Epithelial cell of proximal tubule (primary cell): ENCODE measurements at regions not wholly inside any gene's neighbourhood (a gene's known extent, or its start where the extent isn't known, plus 50 kb on each side); places are given as distances from the start of the nearest gene placed in this dataset.

Source experiments
- DNase-seq: peaks from one replicate; pipeline ENCODE4 v3.0.0-alpha.2; 2011; ENCODE audit warnings: low read depth
- H3K4me3 ChIP-seq: 2 replicates; pipeline ENCODE4 v1.5.1; 2011; ENCODE audit warnings: low read depth, mild to moderate bottlenecking, low read length
- CTCF ChIP-seq: conservative IDR thresholded peaks from 2 replicates; pipeline ENCODE4 v1.5.1; 2012; ENCODE audit warnings: low read depth, mild to moderate bottlenecking, low read length

GRCh38 chr9:75626860-75627259 is 263.6 kb upstream of the PCSK5 start:
- no peak for TF ChIP-seq CTCF
- no peak for DNase-seq
- no peak overlapping the region for H3K4me3 ChIP-seq

GRCh38 chr9:75628952-75629351 is 261.5 kb upstream of the PCSK5 start:
- no peak overlapping the region for H3K4me3 ChIP-seq
- TF ChIP-seq CTCF: no peak
- no peak for DNase-seq

GRCh38 chr9:75633451-75634057 is 256.9 kb upstream of the PCSK5 start:
- TF ChIP-seq CTCF: no peak
- H3K4me3 ChIP-seq: no peak overlapping the region
- no peak for DNase-seq

GRCh38 chr9:75636427-75637045 is 253.9 kb upstream of the PCSK5 start:
- TF ChIP-seq CTCF: no peak
- no peak for DNase-seq
- no peak overlapping the region for H3K4me3 ChIP-seq

GRCh38 chr9:75639971-75640610 is 250.4 kb upstream of the PCSK5 start:
- no peak for TF ChIP-seq CTCF
- no peak for DNase-seq

GRCh38 chr9:75642522-75642921 is 248.0 kb upstream of the PCSK5 start:
- H3K4me3 ChIP-seq: no peak overlapping the region
- DNase-seq: no peak
- no peak for TF ChIP-seq CTCF

More at GRCh38 chr9:75639971-75640610, 250.4 kb upstream of the PCSK5 start:
- H3K4me3 ChIP-seq: no peak overlapping the region
